Colonic mucosa (tissue), 4 donors: ENCODE measurements at regions not wholly inside any gene's neighbourhood (a gene's known extent, or its start where the extent isn't known, plus 50 kb on each side); places are given as distances from the start of the nearest gene placed in this dataset.

Experiments used
- DNase-seq: peaks from one replicate; pipeline ENCODE4 v3.0.0-alpha.2; 2020
- H3K27ac ChIP-seq: fragments of 200-600 bp; one replicate; pipeline ENCODE4 v1.8.0; 2021
- H3K27me3 ChIP-seq: fragments of 200-600 bp; one replicate; pipeline ENCODE4 v1.8.0; 2021
- H3K36me3 ChIP-seq: fragments of 200-600 bp; one replicate; pipeline ENCODE4 v1.8.0; 2021
- H3K4me1 ChIP-seq: fragments of 200-600 bp; one replicate; pipeline ENCODE4 v1.8.0; 2021; ENCODE audit warnings: mild to moderate bottlenecking
- H3K4me3 ChIP-seq: fragments of 200-600 bp; one replicate; pipeline ENCODE4 v1.8.0; 2021
- H3K9ac ChIP-seq, 2 donors: one replicate each; pipeline ENCODE4 v1.7.0; 2013; ENCODE audit warnings: control low read depth in 2 of 2, low read depth in 2 of 2, low read length in 2 of 2
- H3K9me3 ChIP-seq: fragments of 200-600 bp; one replicate; pipeline ENCODE4 v1.8.0; 2021
- intact Hi-C: fragments of 100-400 bp; cut with DNase I; formaldehyde crosslinking; loops from one replicate; pipeline ENCODE4 v1.14.1; 2022
- TF ChIP-seq, protein P1 (sequence below): fragments of 200-600 bp; IDR thresholded peaks from one replicate; pipeline ENCODE4 v1.8.0; 2022; ENCODE audit warnings: antibody characterized with exemption, mild to moderate bottlenecking
- donor health status: healthy.
- donor health status: DM: no; HTN: no; CAD: no.
- donor health status: DM: no; HTN: no; CAD: no.

DNA sequence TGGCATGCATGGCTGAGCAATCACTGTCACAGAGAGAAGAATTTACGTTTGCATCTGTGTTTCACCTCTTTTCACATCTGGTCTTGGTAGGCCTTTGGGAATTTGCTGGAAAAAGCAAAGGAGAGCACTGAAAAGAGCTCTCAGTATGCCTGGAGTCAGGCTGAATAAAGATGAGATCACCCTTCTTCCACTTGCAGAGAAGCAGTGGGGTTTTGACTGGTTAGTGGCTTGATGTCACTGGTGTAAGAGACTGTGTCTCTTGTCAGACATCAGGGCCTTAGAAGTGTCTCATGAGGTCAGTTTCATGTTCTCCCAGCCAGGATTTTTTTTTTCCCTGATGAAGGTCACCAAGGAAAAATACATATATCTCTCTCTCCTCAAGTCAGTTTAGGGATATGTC, 353.8 kb downstream of the INSIG2 start:
- no peak overlapping the region for H3K27ac ChIP-seq
- no peak for DNase-seq
- intact Hi-C loops = no loop called here
- no peak overlapping the region for H3K4me3 ChIP-seq
- no peaks in the 10 kb centered on the region for H3K9me3 ChIP-seq
- H3K36me3 ChIP-seq = no peaks in the 10 kb centered on the region
- H3K27me3 ChIP-seq = no peaks in the 10 kb centered on the region
- TF ChIP-seq, protein P1, sequence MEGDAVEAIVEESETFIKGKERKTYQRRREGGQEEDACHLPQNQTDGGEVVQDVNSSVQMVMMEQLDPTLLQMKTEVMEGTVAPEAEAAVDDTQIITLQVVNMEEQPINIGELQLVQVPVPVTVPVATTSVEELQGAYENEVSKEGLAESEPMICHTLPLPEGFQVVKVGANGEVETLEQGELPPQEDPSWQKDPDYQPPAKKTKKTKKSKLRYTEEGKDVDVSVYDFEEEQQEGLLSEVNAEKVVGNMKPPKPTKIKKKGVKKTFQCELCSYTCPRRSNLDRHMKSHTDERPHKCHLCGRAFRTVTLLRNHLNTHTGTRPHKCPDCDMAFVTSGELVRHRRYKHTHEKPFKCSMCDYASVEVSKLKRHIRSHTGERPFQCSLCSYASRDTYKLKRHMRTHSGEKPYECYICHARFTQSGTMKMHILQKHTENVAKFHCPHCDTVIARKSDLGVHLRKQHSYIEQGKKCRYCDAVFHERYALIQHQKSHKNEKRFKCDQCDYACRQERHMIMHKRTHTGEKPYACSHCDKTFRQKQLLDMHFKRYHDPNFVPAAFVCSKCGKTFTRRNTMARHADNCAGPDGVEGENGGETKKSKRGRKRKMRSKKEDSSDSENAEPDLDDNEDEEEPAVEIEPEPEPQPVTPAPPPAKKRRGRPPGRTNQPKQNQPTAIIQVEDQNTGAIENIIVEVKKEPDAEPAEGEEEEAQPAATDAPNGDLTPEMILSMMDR = no peak
- H3K4me1 ChIP-seq = no peaks in the 10 kb centered on the region
- H3K9ac ChIP-seq = no peak overlapping the region

DNA sequence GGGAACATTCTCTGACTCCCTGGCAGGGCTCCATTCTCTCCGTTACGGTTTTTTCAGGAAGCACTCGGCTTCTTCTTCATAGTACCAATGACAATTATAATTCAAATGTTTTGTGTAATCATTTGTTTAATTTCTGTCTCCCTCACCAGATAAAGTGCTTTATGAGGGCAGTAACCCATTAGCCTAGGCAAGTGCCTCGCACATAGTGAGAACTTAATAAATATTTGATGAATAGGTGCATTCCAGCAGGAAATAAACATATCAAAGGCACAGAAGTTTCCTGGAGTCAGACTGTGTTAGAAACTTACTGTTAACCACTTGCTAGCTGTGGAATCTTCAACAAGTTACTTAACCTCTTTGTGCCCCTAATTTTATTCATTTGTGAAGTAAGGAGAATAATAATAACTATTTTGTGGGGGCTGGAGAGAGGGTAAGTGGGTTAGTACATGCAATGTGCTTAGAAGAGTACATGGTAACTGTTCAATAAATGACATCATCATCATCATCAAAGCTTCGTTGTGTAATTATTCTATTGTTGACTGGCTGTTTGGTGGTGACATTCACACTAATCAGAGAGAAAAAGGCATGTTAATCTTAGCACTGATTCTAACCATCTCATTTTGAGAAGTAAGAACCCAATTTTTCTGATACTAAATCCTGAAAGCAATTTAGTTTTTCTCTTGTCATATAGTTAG, 352.3 kb downstream of the INSIG2 start:
- no peaks in the 10 kb centered on the region for H3K36me3 ChIP-seq
- H3K27me3 ChIP-seq = no peaks in the 10 kb centered on the region

DNA sequence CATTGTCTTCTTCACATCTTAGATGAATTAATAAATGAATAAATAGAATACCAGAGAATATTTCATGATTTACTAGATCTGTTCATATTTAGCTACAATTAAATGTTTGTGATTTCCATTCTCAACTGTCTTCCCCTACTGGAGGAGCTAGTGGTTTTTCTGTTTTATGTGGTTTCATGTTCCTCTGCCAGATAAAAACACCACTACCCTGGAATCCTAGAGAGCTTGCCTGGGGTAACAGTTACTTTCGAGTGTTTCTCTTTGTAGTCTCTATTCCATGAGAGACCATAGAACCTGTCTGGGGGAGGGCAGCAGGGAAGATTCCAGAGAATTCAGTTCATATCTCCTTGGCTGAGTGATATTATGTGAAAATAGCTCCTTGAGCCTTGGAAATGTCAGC, 349.2 kb downstream of the INSIG2 start:
- intact Hi-C loops = no loop called here
- Histone ChIP-seq H3K27me3 (no peaks in the 10 kb centered on the region), H3K4me3 (no peak overlapping the region), H3K27ac (no peak overlapping the region), H3K4me1 (no peaks in the 10 kb centered on the region), H3K9me3 (no peaks in the 10 kb centered on the region), H3K36me3 (no peaks in the 10 kb centered on the region), H3K9ac (no peak overlapping the region)
- DNase-seq = no peak
- TF ChIP-seq, protein P1 = no peak

More for the DNA sequence above, 352.3 kb downstream of the INSIG2 start:
- DNase-seq = no peak
- H3K27ac ChIP-seq = no peak overlapping the region
- no peaks in the 10 kb centered on the region for H3K4me1 ChIP-seq
- no peaks in the 10 kb centered on the region for H3K9me3 ChIP-seq
- intact Hi-C loops = no loop called here
- TF ChIP-seq, protein P1 = no peak
- H3K4me3 ChIP-seq = no peak overlapping the region
- H3K9ac ChIP-seq = no peak overlapping the region

DNA sequence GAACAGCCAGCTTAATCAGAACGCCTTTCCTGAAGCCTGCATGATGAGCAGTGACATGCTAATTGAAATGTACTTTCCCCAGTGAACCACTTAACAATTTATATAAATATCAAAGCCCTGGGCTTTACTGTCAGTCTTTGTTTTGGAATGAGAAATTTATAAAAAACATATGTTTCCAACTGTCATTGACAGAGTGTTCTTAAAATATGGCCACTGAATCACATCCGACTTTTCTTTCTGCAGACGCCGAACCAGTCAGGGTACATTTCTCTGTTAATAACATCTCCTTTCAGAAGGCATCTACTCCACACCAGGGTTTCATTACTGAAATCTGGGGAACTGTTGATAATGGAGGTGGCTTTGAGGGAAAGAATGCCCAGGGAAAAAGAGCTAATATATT, 343.7 kb downstream of the INSIG2 start:
- Histone ChIP-seq H3K27me3 (no peaks in the 10 kb centered on the region), H3K9ac (no peak overlapping the region), H3K27ac (no peak overlapping the region), H3K9me3 (no peaks in the 10 kb centered on the region), H3K4me3 (no peak overlapping the region), H3K36me3 (no peaks in the 10 kb centered on the region), H3K4me1 (no peaks in the 10 kb centered on the region)
- intact Hi-C loops = no loop called here
- DNase-seq = no peak
- TF ChIP-seq, protein P1 = no peak

DNA sequence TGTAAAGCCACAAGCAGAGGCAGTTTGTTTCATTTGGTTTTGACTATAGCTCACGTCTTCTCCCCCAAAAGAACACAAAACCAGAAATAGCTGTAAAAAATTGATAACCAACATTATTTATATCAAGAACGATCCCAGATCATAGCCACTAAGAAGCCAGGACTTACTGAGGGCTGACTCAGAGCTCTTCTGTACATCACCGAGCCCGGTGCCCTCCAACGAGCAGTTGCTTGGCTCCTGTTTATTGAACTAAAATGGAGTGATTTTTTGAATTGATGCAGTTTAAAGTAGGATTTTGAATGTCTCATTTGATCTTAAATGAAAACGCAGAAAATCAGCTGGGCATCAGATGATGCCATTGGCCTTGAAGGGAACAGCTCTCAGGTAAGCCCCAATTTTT, 343.3 kb downstream of the INSIG2 start:
- Histone ChIP-seq H3K27me3 (no peaks in the 10 kb centered on the region), H3K4me1 (no peaks in the 10 kb centered on the region), H3K36me3 (no peaks in the 10 kb centered on the region), H3K4me3 (no peak overlapping the region), H3K27ac (no peak overlapping the region), H3K9me3 (no peaks in the 10 kb centered on the region), H3K9ac (no peak overlapping the region)
- no peak for DNase-seq
- TF ChIP-seq, protein P1 = no peak
- intact Hi-C loops = no loop called here
